HG03575 (cell line): ENCODE measurements at regions not wholly inside any gene's neighbourhood (a gene's known extent, or its start where the extent isn't known, plus 50 kb on each side); places are given as distances from the start of the nearest gene placed in this dataset.
"Not testable (repeated sequence)": the region's sequence is repeated elsewhere in the genome, so short reads cannot be mapped to it uniquely, and the experiment has no call there.

ENCODE experiments used
- ATAC-seq: cut with Tn5 transposase; IDR thresholded peaks from one replicate; pipeline ENCODE4 v1.9.1; 2021; ENCODE audit not compliant: unreplicated experiment, insufficient number of reproducible peaks, low FRiP score; ENCODE audit errors: extremely low read depth

DNA sequence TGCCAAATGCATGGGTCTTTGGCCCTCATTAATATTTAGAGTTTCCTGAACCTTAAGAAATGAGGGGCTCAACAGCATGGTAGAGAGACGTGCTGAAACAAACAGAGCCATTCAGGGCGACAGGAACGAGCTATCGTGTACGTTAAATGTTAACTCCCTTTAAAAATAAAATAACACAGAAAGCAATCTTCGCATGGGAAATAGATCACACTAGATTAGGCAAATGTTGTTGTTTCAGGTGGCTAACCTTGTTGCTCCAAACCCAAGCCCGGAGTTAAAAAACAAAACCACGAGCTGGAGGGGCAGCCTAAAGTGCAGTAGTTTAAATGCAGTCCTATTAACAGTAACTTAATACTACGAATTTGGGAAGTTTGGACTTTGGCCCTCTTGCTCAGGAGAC is 177.4 kb upstream of the TRIB2 start:
- ATAC-seq: no peak

DNA sequence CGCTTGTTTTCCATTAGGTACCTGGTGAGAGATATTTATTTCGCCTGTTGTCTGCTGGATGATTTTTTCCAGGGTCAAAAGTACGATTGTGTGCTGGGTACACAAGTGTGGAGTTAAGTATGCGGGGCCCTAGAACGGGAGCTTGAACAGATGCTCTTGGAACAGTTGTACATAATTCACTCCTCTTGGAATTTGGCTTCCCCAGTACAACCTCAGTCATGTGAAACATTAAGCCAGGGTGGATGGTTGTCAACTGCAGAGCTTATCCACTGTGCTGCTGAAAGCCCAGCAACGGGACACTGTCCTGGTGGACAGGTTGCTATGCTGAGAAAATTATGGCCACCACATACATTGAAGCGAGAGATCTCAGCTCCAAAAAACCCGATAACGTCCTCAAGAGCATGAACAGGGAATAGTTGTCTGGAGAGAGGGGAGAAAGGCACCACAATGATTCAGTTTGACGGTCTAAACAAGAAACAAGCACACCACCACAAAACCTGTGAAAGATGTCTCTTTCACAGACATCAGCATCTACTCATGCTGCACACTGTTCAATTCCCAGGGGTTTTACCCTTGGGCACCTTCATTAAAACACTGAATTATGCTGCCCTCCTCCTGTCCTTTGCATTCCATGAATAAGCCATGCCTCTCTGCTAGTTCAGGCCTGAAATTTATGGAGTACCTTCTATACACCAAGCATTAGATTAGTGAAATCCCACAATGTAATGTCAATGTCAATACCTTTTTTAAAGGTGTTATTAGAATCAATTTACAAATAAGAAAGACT is 176.8 kb upstream of the TRIB2 start:
- no peak for ATAC-seq

DNA sequence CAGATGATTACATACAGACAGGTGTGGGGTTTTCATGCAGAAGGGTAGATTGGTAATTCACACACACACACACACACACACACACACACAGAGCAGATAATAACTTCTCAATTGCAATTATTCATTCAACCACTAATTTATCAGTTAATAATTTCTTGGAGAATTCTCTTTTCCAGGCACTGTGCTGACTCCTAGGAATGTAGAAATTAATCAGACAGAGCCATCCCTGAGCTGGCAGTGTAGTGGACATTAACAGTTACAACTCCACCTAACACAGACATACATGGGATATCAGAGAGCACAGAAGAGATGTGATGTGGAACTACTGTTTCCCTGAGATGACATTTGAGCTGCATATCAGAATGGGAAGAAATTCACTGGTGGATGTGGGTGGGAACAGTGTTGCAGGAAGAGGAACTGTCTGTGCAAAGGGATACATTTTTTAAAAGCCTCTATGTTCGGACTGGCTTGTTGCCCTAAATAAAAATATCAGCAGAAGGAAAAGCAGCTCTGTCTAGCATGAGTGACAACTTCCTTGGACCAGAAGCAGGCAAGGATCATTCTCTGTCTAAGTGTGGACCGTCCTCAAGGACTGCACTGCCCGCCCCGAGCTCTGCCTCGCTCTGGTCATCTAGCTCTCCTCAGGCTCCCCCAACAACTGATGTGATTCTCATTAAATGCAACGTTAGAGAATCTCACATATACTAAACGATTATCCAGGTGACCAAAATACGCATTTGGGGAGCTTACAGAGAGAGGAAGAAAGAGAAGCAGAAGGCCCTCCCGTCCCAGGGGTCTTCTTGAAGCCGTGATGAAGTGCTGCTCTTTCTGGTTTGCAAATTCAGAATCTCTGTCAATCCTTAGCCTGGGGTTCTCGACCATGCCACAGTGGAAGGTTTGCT is 173.4 kb upstream of the TRIB2 start:
- no peak for ATAC-seq

DNA sequence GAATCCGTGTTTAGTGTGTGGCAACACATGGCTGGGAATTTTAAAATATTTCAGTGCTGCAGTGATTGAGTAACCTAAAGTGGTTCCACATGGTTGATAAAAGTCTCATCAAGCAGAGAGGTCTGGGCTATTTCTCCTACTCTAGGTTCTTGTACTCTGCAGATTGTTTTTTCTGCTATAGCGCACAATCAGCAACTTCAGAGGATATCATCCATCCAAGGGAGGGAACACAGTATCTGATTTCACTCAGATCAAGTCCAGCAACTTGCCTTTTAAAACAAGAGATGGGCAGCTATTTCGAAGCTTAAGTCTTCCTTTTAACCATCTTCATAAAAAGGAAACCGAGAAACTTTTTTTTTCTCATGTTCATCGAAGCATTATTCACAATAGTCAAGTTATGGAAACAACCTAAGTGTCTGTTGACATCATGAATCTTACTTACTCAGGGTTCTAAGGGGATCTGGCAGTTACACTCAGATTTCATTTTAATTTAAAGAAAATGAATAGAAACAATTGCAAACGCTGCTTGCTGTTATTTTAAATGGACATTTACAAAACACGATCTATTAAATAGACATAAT is 172.7 kb upstream of the TRIB2 start:
- no peak for ATAC-seq

DNA sequence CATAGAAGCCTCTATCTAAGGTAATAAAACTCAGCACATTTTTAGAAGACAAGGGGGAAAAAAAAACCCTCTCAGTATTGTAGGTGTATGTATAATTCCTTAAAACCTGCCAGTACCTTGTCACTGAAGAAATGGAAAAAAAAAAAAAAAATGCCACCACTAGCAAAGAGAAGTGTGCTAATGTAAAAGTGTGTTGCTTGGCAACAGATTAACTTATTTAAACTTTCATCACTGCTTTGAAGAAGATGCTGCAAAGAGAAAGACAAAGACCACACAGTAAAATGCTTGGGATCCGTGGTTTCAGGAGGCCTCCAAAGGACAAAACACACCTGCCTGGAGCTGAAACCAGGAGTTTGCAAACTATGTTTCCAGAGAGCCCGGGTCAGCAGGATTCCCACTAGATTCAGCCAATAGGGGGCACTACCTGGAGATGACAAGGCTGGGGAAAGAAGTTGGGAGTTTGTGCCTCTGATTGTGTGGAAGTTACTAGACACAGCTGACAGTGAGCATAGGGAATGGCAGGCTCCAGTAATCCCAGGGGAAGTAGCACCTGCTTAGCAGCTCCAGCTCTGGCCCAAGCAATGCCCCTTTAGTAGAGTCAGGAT is 169.1 kb upstream of the TRIB2 start:
- no peak for ATAC-seq

DNA sequence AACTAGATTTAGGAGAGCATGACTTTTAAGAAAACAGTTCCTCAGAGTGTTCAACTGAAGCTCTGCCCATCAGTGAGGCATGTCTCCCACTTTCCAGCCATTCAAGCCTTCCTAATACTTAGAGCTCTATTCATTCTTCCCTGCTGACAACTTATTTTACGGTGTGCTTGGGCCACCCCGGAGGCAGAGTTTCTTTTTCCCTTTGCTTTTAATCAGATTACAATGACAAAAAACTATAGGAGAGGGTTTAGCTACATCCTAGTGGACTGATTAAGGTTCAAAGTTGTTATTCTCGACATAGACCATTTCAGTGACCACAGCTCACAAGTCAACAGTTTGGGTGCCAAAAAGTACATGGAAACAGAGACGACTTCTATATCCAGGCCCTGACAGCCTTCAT is 167.8 kb upstream of the TRIB2 start:
- ATAC-seq: no peak

DNA sequence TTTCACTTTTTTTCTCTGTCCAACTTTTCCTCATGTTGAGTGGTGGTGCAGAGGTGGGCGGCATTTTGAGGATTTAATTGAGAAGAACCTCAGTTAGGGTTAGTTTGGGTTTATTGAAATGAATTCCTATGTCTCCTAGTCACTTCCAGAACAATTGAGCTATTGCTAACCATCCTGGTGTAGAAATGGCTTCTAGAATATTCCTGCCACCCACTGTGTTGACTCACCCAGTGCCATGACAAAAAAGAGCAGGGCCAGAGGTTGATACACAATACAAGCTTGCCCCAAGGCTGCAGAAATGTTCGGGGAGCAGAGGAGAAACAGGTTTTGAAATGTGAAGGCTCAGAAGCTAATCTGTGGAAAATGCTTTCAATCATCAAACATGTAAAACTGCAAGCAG is 167.1 kb upstream of the TRIB2 start:
- ATAC-seq: no peak

DNA sequence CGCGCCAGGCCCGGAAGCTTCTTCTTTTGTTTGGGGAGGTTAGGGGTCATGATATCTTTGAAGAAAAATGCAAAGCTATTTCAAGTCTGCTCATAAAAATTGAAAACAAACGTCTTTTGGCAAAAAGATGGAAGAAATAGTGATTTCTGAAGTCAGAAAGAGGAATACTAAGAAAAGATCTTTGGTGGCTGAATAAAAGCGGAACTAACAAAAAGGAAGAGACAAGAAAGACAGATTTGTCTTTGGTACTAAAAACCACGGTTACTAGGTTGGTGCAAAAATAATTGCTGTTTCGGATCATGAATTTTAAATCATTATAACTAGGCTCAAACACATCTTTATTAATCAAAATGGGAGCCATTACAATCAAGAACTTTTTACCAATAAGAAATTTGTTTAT is 164.6 kb upstream of the TRIB2 start:
- ATAC-seq: no peak

DNA sequence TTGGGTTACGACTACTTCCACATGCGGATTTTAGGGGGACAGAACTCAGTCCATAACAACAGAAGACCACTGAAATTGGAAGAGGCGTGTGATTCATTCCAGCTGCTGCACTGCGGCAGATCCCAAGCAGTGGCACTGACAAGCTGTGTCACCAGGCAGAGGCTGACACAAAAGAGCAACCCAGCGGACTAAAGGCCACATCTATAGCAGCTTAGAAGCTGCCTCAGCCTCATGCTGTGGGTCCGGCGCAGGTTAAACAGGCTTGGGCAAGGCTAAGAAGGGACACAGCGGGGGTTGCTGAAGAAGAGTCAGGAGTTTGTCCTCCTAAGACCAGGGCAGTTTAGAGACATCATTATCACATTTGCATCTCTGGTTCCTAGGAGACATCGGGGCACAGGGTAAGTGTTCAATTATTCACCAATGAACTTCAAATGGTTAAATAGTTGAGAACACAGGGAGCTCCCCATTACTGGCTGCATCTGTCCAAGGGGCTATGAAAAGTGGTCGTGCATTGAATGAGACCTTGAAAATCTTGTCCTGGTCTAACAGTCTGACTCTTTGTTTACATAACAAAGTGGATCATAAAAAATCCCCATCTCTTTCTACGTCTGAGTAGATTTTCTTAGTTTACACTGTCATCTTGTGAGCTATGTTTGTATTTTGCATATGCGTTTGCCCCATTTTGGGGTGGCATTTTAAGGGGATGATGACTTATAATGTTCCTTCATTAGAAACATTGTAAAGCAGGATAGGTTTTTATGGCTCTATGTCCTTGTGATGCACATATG is 162.3 kb upstream of the TRIB2 start:
- ATAC-seq: no peak

DNA sequence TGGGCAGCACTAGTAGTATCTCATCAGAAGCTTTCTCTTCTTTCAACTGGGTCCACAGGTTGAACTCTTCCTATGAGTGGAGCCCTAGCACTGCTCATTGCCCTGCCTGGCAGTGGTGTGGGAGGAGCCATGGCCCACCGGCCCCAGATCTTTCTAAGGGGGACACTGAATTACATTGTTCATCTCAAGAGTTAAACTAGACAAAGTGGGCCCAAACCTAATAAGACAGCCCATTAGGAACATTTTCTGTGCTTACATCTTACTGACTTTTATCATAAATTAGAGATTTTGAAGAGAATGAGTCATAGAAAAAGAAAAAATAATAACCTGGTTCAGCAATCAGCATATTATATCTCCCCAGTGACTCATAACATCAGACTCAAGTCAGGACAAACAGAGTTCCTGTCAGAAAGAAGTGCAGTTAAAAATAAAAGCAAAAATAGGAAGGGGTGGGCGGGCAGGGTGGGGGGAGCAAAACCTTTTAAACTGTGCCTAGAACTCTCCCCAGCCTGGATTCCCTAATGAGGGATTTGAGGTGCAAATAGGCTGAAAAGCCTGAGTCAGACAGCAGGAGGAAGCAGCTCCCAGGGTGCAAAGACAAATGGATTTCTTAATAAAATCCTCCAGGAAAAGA is 161.6 kb upstream of the TRIB2 start:
- no peak for ATAC-seq

DNA sequence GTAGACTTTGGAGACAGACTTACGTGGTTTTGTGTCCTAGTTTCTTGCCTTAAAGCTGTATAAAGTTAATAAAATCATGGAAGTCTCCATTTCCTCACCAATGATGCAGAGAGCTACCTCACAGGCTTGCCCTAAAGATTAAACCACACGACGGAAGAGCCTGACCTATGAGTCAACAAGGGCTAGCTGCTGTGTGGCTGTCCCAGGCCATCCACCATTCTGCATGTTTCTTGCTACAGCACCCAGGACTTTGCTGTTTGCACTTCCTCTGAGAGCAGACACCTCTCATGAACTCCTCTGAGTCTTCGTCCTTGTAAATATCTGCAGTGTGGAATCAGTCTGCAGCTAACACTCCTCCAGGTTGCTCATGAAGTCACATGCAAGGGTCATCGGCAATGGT is 160.0 kb upstream of the TRIB2 start:
- ATAC-seq: no peak

DNA sequence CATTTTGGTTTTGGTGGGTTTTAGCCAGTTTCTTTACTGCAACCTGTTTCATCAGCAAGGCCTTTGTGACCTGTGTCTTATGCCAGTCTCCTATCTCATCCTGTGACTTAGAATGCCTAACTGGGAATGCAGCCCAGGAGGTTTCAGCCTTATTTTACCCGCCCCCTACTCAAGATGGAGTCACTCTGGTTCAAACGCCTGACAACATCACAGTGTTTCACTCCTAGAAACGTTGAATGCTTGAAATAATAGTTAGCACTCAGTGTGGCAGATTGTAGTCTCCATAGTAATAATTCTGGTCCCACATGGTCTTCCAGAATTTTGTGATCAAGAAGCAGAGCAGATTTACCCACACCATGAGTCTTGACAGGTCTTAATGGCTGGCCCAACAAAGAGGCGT is 159.0 kb upstream of the TRIB2 start:
- no peak for ATAC-seq

DNA sequence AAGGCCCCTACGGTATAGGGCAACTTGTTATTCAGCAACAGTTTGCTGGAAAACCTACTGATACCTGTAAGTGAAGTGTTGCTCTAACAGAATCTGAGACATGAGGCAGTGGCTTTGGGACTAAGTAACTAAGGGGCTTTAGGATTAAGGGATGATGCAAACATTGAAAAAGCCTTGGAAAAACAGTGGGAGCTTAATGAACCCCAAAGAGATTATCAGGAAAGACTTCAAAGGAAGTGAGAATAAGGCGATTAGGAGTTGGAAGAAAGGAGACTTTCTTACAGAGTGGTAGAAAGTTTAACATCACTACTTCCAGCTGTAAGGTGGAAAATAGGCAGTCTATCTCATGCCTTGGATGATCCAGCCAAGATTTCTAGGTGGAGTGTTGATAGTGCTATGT is 158.2 kb upstream of the TRIB2 start:
- no peak for ATAC-seq

DNA sequence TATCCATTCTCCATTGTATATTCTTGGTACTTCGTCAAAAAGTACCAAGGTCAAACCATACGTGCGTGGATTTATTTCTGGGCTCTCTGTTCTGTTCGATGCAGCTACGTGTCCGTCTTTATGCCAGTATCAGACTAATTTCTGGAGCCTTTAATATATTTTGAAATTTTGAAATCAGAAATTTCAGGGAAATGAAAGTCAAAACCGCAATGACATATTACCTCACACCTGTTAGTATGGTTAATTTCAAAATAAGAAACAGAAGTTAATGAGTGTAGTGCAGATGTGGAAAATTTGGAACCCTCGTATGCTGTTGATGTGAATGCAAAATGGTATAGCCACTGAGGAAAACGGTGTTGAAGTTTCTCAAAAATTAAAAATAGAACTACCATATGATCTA is 156.1 kb upstream of the TRIB2 start:
- no peak for ATAC-seq

DNA sequence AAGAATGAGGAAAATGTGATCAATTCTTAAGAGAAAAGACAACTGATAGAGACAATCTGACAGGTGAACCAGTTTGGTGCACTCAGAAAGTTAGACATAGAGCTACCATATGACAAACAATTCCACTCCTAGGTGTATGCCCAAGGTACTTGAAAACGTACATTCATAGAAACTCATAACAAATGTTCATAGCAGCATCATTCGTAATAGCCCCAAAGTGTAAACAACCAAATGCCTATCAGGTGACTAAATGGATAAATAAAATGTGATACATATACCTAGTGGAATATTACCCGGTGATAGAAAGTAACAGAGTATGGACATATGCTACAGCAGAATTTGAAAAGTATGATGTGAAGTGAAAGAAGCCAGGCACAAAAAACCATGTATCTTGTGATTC is 149.3 kb upstream of the TRIB2 start:
- no peak for ATAC-seq

DNA sequence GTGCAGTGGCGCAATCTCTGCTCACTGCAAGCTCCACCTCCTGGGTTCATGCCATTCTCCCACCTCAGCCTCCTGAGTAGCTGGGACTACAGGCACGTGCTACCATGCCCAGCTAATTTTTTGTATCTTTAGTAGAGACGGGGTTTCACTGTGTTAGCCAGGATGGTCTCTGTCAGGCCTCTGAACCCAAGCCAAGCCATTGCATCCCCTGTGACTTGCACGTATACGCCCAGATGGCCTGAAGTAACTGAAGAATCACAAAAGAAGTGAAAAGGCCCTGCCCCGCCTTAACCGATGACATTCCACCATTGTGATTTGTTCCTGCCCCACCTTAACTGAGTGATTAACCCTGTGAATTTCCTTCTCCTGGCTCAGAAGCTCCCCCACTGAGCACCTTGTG is 147.2 kb upstream of the TRIB2 start:
- not testable (repeated sequence) for ATAC-seq

DNA sequence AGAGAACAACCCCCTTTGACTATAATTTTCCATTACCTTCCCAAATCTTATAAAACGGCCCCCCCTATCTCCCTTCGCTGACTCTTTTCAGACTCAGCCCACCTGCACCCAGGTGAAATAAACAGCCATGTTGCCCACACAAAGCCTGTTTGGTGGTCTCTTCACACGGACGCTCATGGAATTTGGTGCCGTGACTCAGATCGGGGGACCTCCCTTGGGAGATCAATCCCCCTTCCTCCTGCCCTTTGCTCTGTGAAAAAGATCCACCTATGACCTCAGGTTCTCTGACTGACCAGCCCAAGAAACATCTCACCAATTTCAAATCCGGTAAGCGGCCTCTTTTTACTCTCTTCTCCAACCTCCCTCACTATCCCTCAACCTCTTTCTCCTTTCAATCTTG is 146.8 kb upstream of the TRIB2 start:
- not testable (repeated sequence) for ATAC-seq

DNA sequence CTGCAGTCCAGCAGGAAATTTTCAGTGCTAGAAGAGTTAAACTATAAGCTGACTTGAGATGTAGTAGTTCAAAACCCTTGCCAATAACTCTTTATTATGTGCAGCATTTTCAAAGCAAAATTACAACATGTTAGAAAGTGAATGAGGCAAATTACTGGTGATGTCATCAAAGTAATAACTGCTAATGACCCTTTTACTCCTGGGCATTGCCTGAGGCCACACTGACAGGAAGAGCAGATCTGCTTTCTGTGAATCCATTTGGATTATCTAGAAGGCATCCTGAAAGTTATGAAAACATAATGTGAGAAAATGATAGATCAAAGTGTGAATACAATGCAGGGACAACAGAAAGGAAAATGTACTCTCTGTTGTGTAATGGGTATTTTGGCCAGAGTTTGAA is 139.6 kb upstream of the TRIB2 start:
- ATAC-seq: no peak
